Keratinocyte (primary cell): ENCODE measurements at regions not wholly inside any gene's neighbourhood (a gene's known extent, or its start where the extent isn't known, plus 50 kb on each side); places are given as distances from the start of the nearest gene placed in this dataset.

Source experiments
- CTCF ChIP-seq, 3 experiments: IDR thresholded peaks in 1 of 3; conservative IDR thresholded peaks in 1 of 3; optimal IDR thresholded peaks in 1 of 3; 2 replicates in 2 of 3; 3 replicates in 1 of 3; pipeline versions ENCODE3 to v1.5.1; 2011; ENCODE audit warnings: low read length in 3 of 3, mild to moderate bottlenecking in 3 of 3, moderate library complexity in 2 of 3, control low read depth in 1 of 3, inconsistent platforms in 1 of 3; ENCODE audit not compliant: insufficient read depth in 2 of 3; ENCODE audit errors: extremely low read depth in 1 of 3
- EZH2 ChIP-seq: IDR thresholded peaks from one replicate; pipeline ENCODE4 v1.6.1; 2012; ENCODE audit warnings: inconsistent platforms, mild to moderate bottlenecking, low read length, moderate library complexity

DNA sequence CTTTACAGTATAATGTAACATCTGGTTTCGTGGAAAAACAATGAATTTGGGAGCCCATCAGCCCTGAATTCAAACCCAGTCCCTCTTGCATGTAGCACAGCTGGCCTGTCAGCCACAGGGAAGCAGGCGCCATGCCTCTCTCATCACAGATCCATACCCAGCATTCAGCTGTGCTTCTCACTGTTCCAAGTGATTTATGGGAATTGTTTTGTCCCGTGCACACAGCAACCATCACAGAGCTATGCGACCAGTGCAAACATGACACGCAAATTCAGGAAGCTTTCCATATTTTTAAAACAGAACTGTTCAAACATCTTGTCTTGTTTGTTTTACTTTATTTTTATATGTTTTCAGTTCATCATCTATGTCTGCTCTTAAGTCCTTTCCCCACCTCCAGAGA is 496.1 kb downstream of the EIPR1 start:
- TF ChIP-seq CTCF (optimal IDR thresholded peaks at IDR 0.05 in 1 of 3, IDR thresholded peaks at IDR 0.05 in 1 of 3, conservative IDR thresholded peaks at IDR 0.05 in 1 of 3; ENCODE audit: extremely low read depth in 1 of 3, insufficient read depth in 2 of 3, low read length in 3 of 3) (no peak), EZH2 (no peak)
